Esophagus muscularis mucosa (tissue), 4 donors: ENCODE measurements at regions not wholly inside any gene's neighbourhood (a gene's known extent, or its start where the extent isn't known, plus 50 kb on each side); places are given as distances from the start of the nearest gene placed in this dataset.

Experiments
- DNase-seq: peaks from one replicate; pipeline ENCODE4 v3.0.0-alpha.2; 2017; ENCODE audit errors: extremely low spot score
- H3K27ac ChIP-seq, 4 donors: fragments of 200-600 bp; sonication (generic); replicated peaks in 1 of 4; 1 replicate in 3 of 4; 2 replicates in 1 of 4; pipeline ENCODE4 v1.5.1; 2016 to 2019; ENCODE audit warnings: mild to moderate bottlenecking in 1 of 4
- H3K27me3 ChIP-seq, 4 donors: fragments of 200-600 bp; sonication (generic); one replicate each; pipeline versions ENCODE4 v1.5.1 to v1.6.0; 2016 to 2019
- H3K36me3 ChIP-seq, 4 donors: fragments of 200-600 bp; sonication (generic); one replicate each; pipeline ENCODE4 v1.5.1; 2016 to 2019
- H3K4me1 ChIP-seq, 4 donors: fragments of 200-600 bp; sonication (generic); one replicate each; pipeline ENCODE4 v1.5.1; 2016 to 2019
- H3K4me3 ChIP-seq, 4 donors: fragments of 200-600 bp; sonication (generic); 1 replicate in 2 of 4; 2 replicates in 2 of 4; pipeline ENCODE4 v1.5.1; 2016 to 2019; ENCODE audit warnings: mild to moderate bottlenecking in 4 of 4, moderate library complexity in 1 of 4
- H3K9me3 ChIP-seq, 4 donors: fragments of 200-600 bp; sonication (generic); 1 replicate in 3 of 4; 2 replicates in 1 of 4; pipeline ENCODE4 v1.5.1; 2016 to 2019
- CTCF ChIP-seq, 3 experiments: fragments of 200-600 bp in 2 of 3; fragments of 450-650 bp in 1 of 3; sonication (generic) in 2 of 3; IDR thresholded peaks; one replicate each; pipeline ENCODE4 v1.5.1; 2017 to 2019; ENCODE audit warnings: antibody characterized with exemption in 3 of 3, mild to moderate bottlenecking in 2 of 3, moderate library complexity in 1 of 3
- EP300 ChIP-seq: sonication (generic); formaldehyde crosslinking; IDR thresholded peaks from one replicate; pipeline ENCODE4 v1.6.1; 2017; ENCODE audit warnings: antibody characterized with exemption
- POLR2A ChIP-seq: fragments of 450-650 bp; IDR thresholded peaks from one replicate; pipeline ENCODE4 v1.6.1; 2017; ENCODE audit warnings: antibody characterized with exemption, moderate library complexity, mild to moderate bottlenecking, low read depth
- POLR2AphosphoS5 ChIP-seq, 2 donors: sonication (generic); formaldehyde crosslinking; IDR thresholded peaks; one replicate each; pipeline ENCODE4 v1.6.1; 2017; ENCODE audit warnings: antibody characterized with exemption in 2 of 2
- WGBS: methylation state at CpG from one replicate; pipeline ENCODE4 v1.1.5; 2018; 5-methylcytosine and 5-hydroxymethylcytosine counted together
- intact Hi-C: fragments of 100-400 bp; cut with DNase I; formaldehyde crosslinking; loops from one replicate; pipeline ENCODE4 v1.15.1; 2023

- intact Hi-C loops: no loop called here
- H3K36me3 ChIP-seq: no peaks in the 10 kb centered on the region
- no peaks in the 10 kb centered on the region for H3K9me3 ChIP-seq
- H3K4me3 ChIP-seq: no peak overlapping the region
- H3K27me3 ChIP-seq: no peaks in the 10 kb centered on the region
- 80% methylated on average over 7 of the region's 7 CpGs for WGBS
- DNase-seq: no peak
- TF ChIP-seq POLR2A (no peak), CTCF (IDR thresholded peaks at IDR 0.05) (no peak), EP300 (no peak)
- H3K4me1 ChIP-seq: peaks cover 0 to 4% (median 0%) of the 10 kb centered on the region in 4 donors
- no peak overlapping the region for H3K27ac ChIP-seq
Measured at GRCh38 chr7:46059308-46060020, 138.4 kb upstream of the IGFBP3 start.

GRCh38 chr7:46058086-46058823, 137.2 kb upstream of the IGFBP3 start:
- no peak for DNase-seq
- no peaks in the 10 kb centered on the region for H3K36me3 ChIP-seq
- H3K27me3 ChIP-seq: no peaks in the 10 kb centered on the region
- TF ChIP-seq POLR2AphosphoS5 (IDR thresholded peaks at IDR 0.05) (no peak), EP300 (no peak), POLR2A (no peak), CTCF (IDR thresholded peaks at IDR 0.05) (no peak)
- intact Hi-C loops: no loop called here
- H3K4me3 ChIP-seq: no peak overlapping the region
- H3K27ac ChIP-seq: no peak overlapping the region
- 88% methylated on average over 4 of the region's 4 CpGs for whole genome bisulfite sequencing
- H3K9me3 ChIP-seq: no peaks in the 10 kb centered on the region
- peaks cover 0 to 6% (median 0%) of the 10 kb centered on the region in 4 donors for H3K4me1 ChIP-seq

GRCh38 chr7:46054915-46055314, 133.8 kb upstream of the IGFBP3 start:
- no peak overlapping the region for H3K4me3 ChIP-seq
- H3K27ac ChIP-seq: no peak overlapping the region
- H3K4me1 ChIP-seq: peaks cover 0 to 6% (median 0%) of the 10 kb centered on the region in 4 donors
- WGBS: 64% methylated on average over 4 of the region's 4 CpGs
- no peak for DNase-seq
- TF ChIP-seq POLR2A (no peak), POLR2AphosphoS5 (IDR thresholded peaks at IDR 0.05) (no peak), CTCF (IDR thresholded peaks at IDR 0.05) (no peak), EP300 (no peak)
- H3K27me3 ChIP-seq: no peaks in the 10 kb centered on the region
- intact Hi-C loops: no loop called here
- no peaks in the 10 kb centered on the region for H3K9me3 ChIP-seq
- no peaks in the 10 kb centered on the region for H3K36me3 ChIP-seq

- no peaks in the 10 kb centered on the region for H3K27me3 ChIP-seq
- no peaks in the 10 kb centered on the region for H3K9me3 ChIP-seq
- intact Hi-C loops: no loop called here
- no peak for DNase-seq
- no peak overlapping the region for H3K27ac ChIP-seq
- H3K36me3 ChIP-seq: no peaks in the 10 kb centered on the region
- H3K4me1 ChIP-seq: peaks cover 0 to 6% (median 0%) of the 10 kb centered on the region in 4 donors
- WGBS: 42% methylated on average over 2 of the region's 2 CpGs
- no peak for TF ChIP-seq EP300
- no peak for TF ChIP-seq CTCF (IDR thresholded peaks at IDR 0.05)
- TF ChIP-seq POLR2AphosphoS5 (IDR thresholded peaks at IDR 0.05): no peak
- no peak for TF ChIP-seq POLR2A
- no peak overlapping the region for H3K4me3 ChIP-seq
Measured at GRCh38 chr7:46054272-46054671, 133.2 kb upstream of the IGFBP3 start.
